PC-3 (cell line): ENCODE measurements at regions not wholly inside any gene's neighbourhood (a gene's known extent, or its start where the extent isn't known, plus 50 kb on each side); places are given as distances from the start of the nearest gene placed in this dataset.

ENCODE experiments used
- EZH2 ChIP-seq: fragments of 300-600 bp; sonication (generic); IDR thresholded peaks from one replicate; pipeline ENCODE4 v1.6.1; 2017; ENCODE audit warnings: antibody characterized with exemption, mild to moderate bottlenecking, low read length; ENCODE audit not compliant: unreplicated experiment
- TF ChIP-seq, protein P1 (sequence below): fragments of 300-600 bp; sonication (generic); conservative IDR thresholded peaks from 2 replicates; pipeline ENCODE4 v1.5.1; 2017; ENCODE audit warnings: antibody characterized with exemption, low read depth, mild to moderate bottlenecking, low read length

- TF ChIP-seq EZH2: no peak
- TF ChIP-seq, protein P1, sequence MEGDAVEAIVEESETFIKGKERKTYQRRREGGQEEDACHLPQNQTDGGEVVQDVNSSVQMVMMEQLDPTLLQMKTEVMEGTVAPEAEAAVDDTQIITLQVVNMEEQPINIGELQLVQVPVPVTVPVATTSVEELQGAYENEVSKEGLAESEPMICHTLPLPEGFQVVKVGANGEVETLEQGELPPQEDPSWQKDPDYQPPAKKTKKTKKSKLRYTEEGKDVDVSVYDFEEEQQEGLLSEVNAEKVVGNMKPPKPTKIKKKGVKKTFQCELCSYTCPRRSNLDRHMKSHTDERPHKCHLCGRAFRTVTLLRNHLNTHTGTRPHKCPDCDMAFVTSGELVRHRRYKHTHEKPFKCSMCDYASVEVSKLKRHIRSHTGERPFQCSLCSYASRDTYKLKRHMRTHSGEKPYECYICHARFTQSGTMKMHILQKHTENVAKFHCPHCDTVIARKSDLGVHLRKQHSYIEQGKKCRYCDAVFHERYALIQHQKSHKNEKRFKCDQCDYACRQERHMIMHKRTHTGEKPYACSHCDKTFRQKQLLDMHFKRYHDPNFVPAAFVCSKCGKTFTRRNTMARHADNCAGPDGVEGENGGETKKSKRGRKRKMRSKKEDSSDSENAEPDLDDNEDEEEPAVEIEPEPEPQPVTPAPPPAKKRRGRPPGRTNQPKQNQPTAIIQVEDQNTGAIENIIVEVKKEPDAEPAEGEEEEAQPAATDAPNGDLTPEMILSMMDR: no peak
These were observed 135.8 kb upstream of the CA10 start for GRCh38 chr17:52294301-52294700.
